PC-3 (cell line): ENCODE measurements at regions not wholly inside any gene's neighbourhood (a gene's known extent, or its start where the extent isn't known, plus 50 kb on each side); places are given as distances from the start of the nearest gene placed in this dataset.

Experiments
- CTCF ChIP-seq: fragments of 300-600 bp; sonication (generic); conservative IDR thresholded peaks from 2 replicates; pipeline ENCODE4 v1.5.1; 2017; ENCODE audit warnings: antibody characterized with exemption, low read depth, mild to moderate bottlenecking, low read length
- EZH2 ChIP-seq: fragments of 300-600 bp; sonication (generic); IDR thresholded peaks from one replicate; pipeline ENCODE4 v1.6.1; 2017; ENCODE audit warnings: antibody characterized with exemption, mild to moderate bottlenecking, low read length; ENCODE audit not compliant: unreplicated experiment

- TF ChIP-seq CTCF (no peak), EZH2 (no peak)
Measured at GRCh38 chr4:63123441-63123840, 1285.8 kb downstream of the TECRL start.
